ENCODE measurements at regions not wholly inside any gene's neighbourhood (a gene's known extent, or its start where the extent isn't known, plus 50 kb on each side); places are given as distances from the start of the nearest gene placed in this dataset.

- Mint-ChIP-seq H3K4me1 (ENCODE audit: low read depth) (no peaks in the 10 kb centered on the region), H3K9me3 (peaks cover 9% of the 10 kb centered on the region), H3K4me3 (no peak overlapping the region), H3K27ac (no peak overlapping the region), H3K36me3 (ENCODE audit: low read depth) (no peaks in the 10 kb centered on the region), H3K27me3 (no peaks in the 10 kb centered on the region)
- intact Hi-C loops (cut with DNase I, micrococcal nuclease): no loop called here
- ATAC-seq (ENCODE audit: poor library complexity) (no peak), DNase-seq (no peak)
- POLR2A ChIA-PET: no interaction called here
- peaks cover 9 to 23% of the 10 kb centered on the region in 2 experiments for H3K9me3 ChIP-seq (ENCODE audit: control insufficient read depth in 1 of 2, insufficient read depth in 1 of 2, low read length in 2 of 2)
- CTCF ChIA-PET: no interaction called here
- no peak overlapping the region for H3K27ac ChIP-seq (ENCODE audit: low read depth in 1 of 2, low read length in 2 of 2)
- no peaks in the 10 kb centered on the region for H3K36me3 ChIP-seq (ENCODE audit: insufficient read depth, low read length)
- TF ChIP-seq, protein P1, sequence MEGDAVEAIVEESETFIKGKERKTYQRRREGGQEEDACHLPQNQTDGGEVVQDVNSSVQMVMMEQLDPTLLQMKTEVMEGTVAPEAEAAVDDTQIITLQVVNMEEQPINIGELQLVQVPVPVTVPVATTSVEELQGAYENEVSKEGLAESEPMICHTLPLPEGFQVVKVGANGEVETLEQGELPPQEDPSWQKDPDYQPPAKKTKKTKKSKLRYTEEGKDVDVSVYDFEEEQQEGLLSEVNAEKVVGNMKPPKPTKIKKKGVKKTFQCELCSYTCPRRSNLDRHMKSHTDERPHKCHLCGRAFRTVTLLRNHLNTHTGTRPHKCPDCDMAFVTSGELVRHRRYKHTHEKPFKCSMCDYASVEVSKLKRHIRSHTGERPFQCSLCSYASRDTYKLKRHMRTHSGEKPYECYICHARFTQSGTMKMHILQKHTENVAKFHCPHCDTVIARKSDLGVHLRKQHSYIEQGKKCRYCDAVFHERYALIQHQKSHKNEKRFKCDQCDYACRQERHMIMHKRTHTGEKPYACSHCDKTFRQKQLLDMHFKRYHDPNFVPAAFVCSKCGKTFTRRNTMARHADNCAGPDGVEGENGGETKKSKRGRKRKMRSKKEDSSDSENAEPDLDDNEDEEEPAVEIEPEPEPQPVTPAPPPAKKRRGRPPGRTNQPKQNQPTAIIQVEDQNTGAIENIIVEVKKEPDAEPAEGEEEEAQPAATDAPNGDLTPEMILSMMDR (IDR thresholded peaks at IDR 0.05): no peak
- H3K4me3 ChIP-seq (ENCODE audit: low read length): no peak overlapping the region
- H3K4me1 ChIP-seq (ENCODE audit: insufficient read depth, low read length): no peaks in the 10 kb centered on the region
- H3K27me3 ChIP-seq (ENCODE audit: control insufficient read depth in 1 of 2, insufficient read depth in 2 of 2, low read length in 2 of 2): no peaks in the 10 kb centered on the region
Observed at GRCh38 chr16:62391134-62391533, 354.9 kb upstream of the CDH8 start.

DNA sequence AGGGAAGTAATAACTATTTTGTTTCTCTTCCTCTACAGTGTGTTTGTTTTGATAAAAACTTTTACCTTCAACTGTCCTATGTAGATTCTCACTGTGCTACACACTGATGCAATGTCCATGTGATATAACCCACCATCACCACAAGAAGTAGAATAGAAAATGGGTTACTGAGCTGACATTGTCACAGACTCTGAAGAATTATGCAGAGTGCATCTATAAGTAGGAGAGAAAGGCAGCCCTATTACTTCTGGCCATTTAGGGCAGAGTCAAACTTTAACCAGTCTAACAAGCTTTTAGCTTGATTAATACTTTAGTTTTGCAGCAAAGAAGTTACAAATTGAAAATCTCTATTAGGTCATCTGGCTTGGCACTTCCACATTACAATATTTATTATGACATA, 354.0 kb upstream of the CDH8 start:
- H3K4me1 ChIP-seq (ENCODE audit: insufficient read depth, low read length): no peaks in the 10 kb centered on the region
- no peak overlapping the region for H3K27ac ChIP-seq (ENCODE audit: low read depth in 1 of 2, low read length in 2 of 2)
- no peak for ATAC-seq (ENCODE audit: poor library complexity)
- Mint-ChIP-seq H3K27ac (no peak overlapping the region), H3K9me3 (peaks cover 9% of the 10 kb centered on the region), H3K4me1 (ENCODE audit: low read depth) (no peaks in the 10 kb centered on the region), H3K27me3 (no peaks in the 10 kb centered on the region), H3K36me3 (ENCODE audit: low read depth) (no peaks in the 10 kb centered on the region), H3K4me3 (no peak overlapping the region)
- ChIA-PET CTCF (no interaction called here), POLR2A (no interaction called here)
- H3K27me3 ChIP-seq (ENCODE audit: control insufficient read depth in 1 of 2, insufficient read depth in 2 of 2, low read length in 2 of 2): no peaks in the 10 kb centered on the region
- no peak for DNase-seq
- H3K9me3 ChIP-seq (ENCODE audit: control insufficient read depth in 1 of 2, insufficient read depth in 1 of 2, low read length in 2 of 2): peaks cover 9 to 23% of the 10 kb centered on the region in 2 experiments
- no peaks in the 10 kb centered on the region for H3K36me3 ChIP-seq (ENCODE audit: insufficient read depth, low read length)
- intact Hi-C loops (cut with DNase I, micrococcal nuclease): no loop called here
- H3K4me3 ChIP-seq (ENCODE audit: low read length): no peak overlapping the region
- TF ChIP-seq, protein P1 (IDR thresholded peaks at IDR 0.05): no peak

- Histone ChIP-seq H3K27me3 (ENCODE audit: control insufficient read depth in 1 of 2, insufficient read depth in 2 of 2, low read length in 2 of 2) (no peaks in the 10 kb centered on the region), H3K4me3 (ENCODE audit: low read length) (no peak overlapping the region), H3K4me1 (ENCODE audit: insufficient read depth, low read length) (no peaks in the 10 kb centered on the region), H3K36me3 (ENCODE audit: insufficient read depth, low read length) (no peaks in the 10 kb centered on the region), H3K27ac (ENCODE audit: low read depth in 1 of 2, low read length in 2 of 2) (no peak overlapping the region), H3K9me3 (ENCODE audit: control insufficient read depth in 1 of 2, insufficient read depth in 1 of 2, low read length in 2 of 2) (peaks cover 4 to 9% of the 10 kb centered on the region in 2 experiments)
- no peaks in the 10 kb centered on the region for H3K27me3 Mint-ChIP-seq
- H3K9me3 Mint-ChIP-seq: peaks cover 11% of the 10 kb centered on the region
- CTCF ChIA-PET: no interaction called here
- no peak overlapping the region for H3K4me3 Mint-ChIP-seq
- DNase-seq: no peak
- POLR2A ChIA-PET: no interaction called here
- intact Hi-C loops (cut with DNase I, micrococcal nuclease): no loop called here
- H3K27ac Mint-ChIP-seq: no peak overlapping the region
- ATAC-seq (ENCODE audit: poor library complexity): no peak
- TF ChIP-seq, protein P1 (IDR thresholded peaks at IDR 0.05): no peak
- no peaks in the 10 kb centered on the region for H3K36me3 Mint-ChIP-seq (ENCODE audit: low read depth)
- H3K4me1 Mint-ChIP-seq (ENCODE audit: low read depth): no peaks in the 10 kb centered on the region
Observed at GRCh38 chr16:62386411-62386810, 350.2 kb upstream of the CDH8 start.

Data from CD4-positive, alpha-beta T cell (primary cell).